ENCODE measurements at regions not wholly inside any gene's neighbourhood (a gene's known extent, or its start where the extent isn't known, plus 50 kb on each side); places are given as distances from the start of the nearest gene placed in this dataset.
A peak's percentile ranks its signal among the peaks of the same experiment; 100 is the strongest.
"Not testable (repeated sequence)": the region's sequence is repeated elsewhere in the genome, so short reads cannot be mapped to it uniquely, and the experiment has no call there.

DNA sequence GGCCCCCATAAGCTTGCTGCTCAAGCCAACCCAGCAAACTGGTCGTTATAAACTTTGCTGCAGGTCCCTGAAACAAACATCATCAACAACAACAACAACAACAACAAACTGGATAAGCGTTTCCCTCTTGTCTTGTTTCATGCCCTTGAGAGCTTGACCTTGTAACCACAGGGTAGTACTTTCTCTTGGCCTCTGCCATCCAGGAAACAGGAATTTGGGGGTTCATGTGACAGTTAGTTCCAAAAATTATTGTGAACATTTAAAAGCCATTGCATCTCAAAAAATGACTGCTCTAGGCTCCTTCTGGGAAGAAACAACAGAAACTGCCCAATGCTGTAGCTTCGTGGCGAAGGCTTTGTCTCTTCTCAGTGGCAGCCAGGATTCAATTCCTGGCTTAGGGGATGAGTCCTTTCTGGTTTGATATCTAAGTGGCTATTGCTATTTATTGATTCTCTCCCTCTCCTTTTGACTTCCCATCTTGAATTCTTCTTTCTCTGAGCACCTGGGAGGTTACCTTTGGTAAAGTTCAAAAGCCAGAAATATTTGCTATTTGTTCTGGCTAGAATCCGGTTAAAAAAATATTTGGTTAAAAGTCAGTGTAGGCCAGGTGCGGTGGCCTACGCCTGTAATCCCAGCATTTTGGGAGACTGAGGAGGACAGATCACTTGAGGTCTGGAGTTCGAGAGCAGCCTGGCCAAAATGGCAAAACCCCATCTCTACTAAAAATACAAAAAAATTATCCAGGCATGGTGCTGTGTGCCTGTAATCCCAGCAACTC is 52.0 kb upstream of the CPM start:
- no peak for DNase-seq (ENCODE audit: low read depth)
- no peak overlapping the region for H3K4me3 ChIP-seq (ENCODE audit: low read length)
- TF ChIP-seq, protein P1, sequence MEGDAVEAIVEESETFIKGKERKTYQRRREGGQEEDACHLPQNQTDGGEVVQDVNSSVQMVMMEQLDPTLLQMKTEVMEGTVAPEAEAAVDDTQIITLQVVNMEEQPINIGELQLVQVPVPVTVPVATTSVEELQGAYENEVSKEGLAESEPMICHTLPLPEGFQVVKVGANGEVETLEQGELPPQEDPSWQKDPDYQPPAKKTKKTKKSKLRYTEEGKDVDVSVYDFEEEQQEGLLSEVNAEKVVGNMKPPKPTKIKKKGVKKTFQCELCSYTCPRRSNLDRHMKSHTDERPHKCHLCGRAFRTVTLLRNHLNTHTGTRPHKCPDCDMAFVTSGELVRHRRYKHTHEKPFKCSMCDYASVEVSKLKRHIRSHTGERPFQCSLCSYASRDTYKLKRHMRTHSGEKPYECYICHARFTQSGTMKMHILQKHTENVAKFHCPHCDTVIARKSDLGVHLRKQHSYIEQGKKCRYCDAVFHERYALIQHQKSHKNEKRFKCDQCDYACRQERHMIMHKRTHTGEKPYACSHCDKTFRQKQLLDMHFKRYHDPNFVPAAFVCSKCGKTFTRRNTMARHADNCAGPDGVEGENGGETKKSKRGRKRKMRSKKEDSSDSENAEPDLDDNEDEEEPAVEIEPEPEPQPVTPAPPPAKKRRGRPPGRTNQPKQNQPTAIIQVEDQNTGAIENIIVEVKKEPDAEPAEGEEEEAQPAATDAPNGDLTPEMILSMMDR (IDR thresholded peaks at IDR 0.05; ENCODE audit: insufficient read depth, low read depth, low read length, missing control alignments) = no peak

DNA sequence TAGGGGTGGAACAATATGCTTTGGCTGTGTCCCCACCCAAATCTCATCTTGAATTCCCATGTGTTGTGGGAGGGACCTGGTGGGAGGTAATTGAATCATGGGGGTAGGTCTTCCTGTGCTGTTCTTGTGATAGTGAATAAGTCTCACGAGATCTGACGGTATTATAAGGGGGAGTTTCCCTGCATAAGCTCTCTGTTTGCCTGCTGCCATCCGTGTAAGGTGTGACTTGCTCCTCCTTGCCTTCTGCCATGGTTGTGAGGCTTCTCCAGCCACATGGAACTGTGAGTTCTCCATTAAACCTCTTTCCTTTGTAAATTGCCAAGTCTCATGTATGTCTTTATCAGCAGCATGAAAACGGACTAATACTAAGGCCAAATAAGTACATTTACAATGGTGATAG is 64.6 kb upstream of the CPM start:
- not testable (repeated sequence) for H3K4me3 ChIP-seq (ENCODE audit: low read length); DNase-seq (ENCODE audit: low read depth)

DNA sequence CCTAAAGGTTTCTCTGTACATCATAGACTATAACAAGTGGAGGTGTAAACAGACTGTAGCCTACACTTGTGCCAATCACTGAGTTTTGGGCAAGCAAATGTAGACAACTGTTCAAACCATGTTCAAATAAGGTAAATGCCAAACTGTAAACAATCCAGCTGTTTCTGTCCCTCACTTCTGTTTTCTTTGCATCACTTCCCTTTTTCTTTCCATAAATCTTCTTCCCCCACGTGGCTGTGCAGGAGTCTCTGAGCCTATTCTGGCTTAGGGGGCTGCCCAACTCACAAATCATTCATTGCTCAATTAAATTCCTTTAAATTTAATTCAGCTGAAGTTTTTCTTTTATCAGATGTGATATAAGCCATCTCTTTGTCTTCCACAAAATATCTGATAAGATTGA is 65.1 kb upstream of the CPM start:
- TF ChIP-seq, protein P1 (IDR thresholded peaks at IDR 0.05; ENCODE audit: insufficient read depth, low read depth, low read length, missing control alignments) = no peak
- H3K4me3 ChIP-seq (ENCODE audit: low read length) = no peak overlapping the region
- no peak for DNase-seq (ENCODE audit: low read depth)

DNA sequence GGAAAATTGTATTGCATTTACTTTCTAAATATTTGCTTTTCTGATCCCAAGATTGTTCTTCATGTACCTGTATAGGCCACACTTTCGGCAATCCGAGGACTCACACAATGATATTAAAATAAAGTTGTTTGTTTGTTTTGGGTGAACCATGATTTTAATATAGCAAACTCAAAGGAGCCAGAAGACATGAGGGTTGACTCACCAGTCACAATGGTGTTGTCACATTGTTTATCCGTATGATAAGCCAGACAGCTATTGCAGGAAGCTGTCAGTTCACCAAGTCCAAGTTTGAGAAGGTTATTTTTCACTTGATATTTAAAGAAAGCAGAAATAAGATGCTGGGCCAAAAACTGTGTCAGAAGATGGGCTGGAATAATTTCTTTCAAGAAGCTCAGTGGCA is 67.1 kb upstream of the CPM start:
- TF ChIP-seq, protein P1 (IDR thresholded peaks at IDR 0.05; ENCODE audit: insufficient read depth, low read depth, low read length, missing control alignments) = no peak
- DNase-seq (ENCODE audit: low read depth) = peak; percentile 33
- H3K4me3 ChIP-seq (ENCODE audit: low read length) = no peak overlapping the region

DNA sequence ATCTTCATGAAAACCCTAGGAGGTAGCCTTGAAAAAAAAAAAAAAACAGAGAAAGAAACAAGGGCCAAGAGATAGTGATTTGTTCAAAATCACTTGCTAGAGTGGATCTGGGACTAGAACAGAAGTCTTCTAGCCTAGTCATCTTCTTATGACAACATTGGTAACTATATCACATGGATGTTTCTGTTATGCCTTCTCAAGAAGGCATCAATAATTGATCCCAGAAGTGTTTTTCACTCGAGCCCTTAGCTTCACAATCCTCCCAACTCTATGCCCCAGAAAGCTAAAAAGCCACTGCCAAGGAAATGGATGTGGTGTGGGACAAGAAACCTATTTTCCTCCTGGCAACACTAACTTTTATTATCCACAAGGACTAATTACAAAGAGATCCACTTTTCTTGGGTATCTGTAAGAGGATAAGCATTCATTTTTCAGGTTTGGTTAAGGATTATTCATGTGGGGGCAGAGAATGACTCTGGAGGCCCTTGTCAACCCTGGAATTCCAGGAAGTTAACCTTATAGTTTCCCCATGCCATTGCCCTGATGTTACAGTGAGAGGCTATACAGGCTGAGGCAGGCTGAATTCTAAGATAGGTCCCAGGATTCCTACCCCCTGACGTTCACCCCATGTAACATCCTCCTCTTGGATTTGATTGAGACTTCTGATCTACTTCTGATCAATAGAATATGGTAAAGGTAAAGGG is 67.7 kb upstream of the CPM start:
- no peak overlapping the region for H3K4me3 ChIP-seq (ENCODE audit: low read length)
- DNase-seq (ENCODE audit: low read depth) = peak; percentile 92
- TF ChIP-seq, protein P1 (IDR thresholded peaks at IDR 0.05; ENCODE audit: insufficient read depth, low read depth, low read length, missing control alignments) = no peak

DNA sequence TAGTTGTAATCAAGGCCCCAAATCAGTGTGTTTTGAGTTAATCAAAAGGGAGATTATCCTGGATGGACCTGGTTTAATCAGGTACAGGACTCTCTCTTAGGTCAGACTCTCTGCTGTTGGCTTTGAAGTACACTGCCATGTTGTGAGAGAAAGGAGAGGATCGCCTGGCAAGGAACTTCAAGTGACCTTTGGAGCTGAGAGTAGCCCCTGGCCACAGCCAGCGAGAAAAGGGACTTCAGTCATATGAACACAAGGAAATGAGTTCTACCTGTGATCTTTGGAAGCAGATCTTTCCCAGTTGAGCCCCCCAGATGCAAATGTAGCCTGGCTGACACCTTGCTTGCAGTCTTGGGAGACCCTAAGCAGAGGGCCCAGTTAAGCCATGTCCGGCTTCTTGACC is 68.3 kb upstream of the CPM start:
- no peak for DNase-seq (ENCODE audit: low read depth)
- TF ChIP-seq, protein P1 (IDR thresholded peaks at IDR 0.05; ENCODE audit: insufficient read depth, low read depth, low read length, missing control alignments) = no peak
- no peak overlapping the region for H3K4me3 ChIP-seq (ENCODE audit: low read length)

DNA sequence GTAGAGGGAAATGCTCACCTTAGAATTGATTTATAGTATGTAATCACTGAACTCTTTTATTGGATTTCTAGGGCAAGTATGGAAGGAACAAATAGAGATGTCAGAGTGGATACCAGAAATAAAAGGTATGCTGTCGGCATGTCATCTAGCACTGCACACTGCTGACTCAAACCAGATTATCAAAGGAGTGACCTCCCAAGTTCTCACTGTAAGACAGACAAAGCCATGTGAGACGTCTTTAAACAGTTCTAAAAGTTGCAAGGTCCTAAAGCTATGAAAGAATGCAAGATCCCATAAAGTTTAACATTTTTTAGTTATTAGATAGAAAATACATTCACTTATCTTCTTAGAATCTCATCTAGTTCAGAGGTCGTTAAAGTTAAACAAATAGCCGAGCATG is 70.0 kb upstream of the CPM start:
- no peak overlapping the region for H3K4me3 ChIP-seq (ENCODE audit: low read length)
- TF ChIP-seq, protein P1 (IDR thresholded peaks at IDR 0.05; ENCODE audit: insufficient read depth, low read depth, low read length, missing control alignments) = no peak
- no peak for DNase-seq (ENCODE audit: low read depth)

Data from epithelial cell of esophagus (primary cell).